GM18502 (cell line): ENCODE measurements at regions not wholly inside any gene's neighbourhood (a gene's known extent, or its start where the extent isn't known, plus 50 kb on each side); places are given as distances from the start of the nearest gene placed in this dataset.
"Not testable (repeated sequence)": the region's sequence is repeated elsewhere in the genome, so short reads cannot be mapped to it uniquely, and the experiment has no call there.

ENCODE experiments used
- ATAC-seq: cut with Tn5 transposase; IDR thresholded peaks from one replicate; pipeline ENCODE4 v1.9.1; 2021; ENCODE audit warnings: mild to moderate bottlenecking; ENCODE audit not compliant: unreplicated experiment, poor library complexity

DNA sequence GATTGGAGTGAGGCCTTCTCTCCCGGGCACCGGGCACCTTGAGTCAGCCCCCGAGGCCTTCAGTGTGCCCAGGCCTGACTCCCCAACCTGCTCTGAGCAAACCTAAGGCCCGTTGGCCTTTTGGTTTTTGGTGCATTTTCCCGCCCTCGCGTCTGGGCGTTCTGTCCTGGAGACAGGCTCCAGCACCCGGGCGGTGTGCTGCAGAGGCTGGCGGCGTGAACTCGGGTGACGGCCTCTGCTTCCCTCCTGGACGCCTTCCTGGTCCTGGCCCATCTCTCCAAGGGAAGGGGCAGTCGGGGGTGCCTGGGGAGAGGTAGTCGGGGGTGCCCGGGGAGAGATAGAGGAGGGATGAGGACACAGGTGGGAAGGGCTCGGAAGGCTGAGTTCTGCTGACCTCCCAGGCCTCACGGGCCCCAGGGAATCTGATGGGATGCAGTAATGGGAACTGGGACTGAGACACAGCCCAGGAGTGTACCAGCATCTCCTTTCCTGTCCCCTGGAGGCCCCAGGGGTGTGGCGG lies 1326.4 kb downstream of the BRD1 start:
- ATAC-seq = no peak

DNA sequence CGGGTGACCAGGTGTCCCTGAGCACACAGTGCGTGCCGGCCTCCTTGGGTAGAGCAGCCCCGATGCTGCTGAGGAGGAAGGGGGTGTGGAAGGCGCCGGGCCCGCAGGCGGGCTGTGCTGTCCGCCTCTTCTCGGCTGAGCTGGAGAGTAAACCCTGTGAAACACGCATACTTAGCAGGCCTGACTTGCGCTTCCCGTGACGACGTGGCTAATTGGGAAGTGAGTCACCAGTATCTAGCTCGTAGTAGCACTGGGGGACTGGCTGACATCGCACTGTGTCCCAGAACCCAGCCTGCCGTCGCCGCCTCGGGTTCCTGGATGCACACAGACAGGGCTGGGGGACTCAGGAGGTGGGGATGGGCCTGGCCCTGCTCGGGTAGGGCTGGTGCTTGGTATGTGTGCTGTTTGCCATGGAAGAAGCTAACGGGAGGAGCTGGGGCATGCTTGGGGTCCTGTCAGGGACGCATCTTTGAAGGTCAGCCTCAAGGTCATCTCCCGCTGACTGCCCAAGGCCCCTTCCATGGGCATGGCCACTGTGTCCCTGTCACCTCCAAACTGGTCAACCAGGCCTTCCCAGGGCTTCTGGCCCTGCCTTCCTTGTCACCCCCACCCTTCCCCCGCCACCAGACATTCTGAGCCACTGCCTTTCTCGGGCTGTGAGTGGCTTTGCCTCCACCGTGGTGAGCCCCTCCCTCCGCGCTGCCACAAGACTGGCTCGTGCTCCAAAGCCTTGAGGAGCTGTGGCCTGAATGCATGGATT lies 1327.0 kb downstream of the BRD1 start:
- no peak for ATAC-seq

DNA sequence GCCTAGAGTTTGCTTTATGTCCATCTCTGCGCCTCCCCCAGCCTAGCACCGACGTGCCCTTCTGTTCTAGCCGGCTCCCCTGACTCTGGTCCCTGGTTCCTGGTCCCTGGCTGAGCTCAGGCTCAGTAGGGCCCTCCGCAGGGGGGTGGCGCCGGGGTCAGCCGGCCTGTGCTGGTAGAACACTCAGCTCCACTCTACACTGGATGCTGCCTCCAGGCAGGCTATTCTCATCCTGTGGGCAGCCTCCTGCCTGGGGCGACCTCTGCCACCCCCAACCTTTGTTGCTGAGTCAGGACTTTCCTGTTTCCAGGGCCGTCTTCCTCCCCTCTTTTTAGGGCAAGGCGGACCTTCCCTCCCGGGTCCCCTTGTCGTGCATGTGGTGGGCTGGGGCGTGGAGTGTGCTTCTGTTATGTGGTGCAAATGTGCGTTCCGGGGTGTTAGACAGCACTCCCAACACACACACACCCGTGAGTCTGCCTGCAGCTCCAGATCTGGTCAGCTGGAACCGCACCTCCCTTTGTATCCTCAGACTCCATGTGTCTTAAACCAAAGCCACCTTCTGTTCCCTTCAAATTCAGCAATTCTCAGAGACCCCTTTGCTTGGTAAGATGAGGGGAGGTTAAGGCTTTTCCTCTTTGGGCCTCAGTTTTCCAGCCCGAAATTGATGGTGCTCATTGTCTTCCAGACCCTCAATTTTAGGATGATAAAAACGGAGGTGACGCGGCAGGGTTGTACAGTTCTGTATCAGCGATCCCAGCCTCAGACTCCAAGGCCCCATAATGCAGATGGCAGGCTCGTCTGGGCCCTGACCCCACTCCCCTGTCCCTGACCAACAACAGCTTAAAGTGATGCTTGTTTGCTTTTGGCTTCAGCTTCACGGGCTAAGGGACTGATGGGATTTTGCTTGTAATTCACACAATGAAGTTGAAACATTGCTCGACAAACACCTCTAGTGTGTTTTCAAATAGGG lies 1327.9 kb downstream of the BRD1 start:
- no peak for ATAC-seq

DNA sequence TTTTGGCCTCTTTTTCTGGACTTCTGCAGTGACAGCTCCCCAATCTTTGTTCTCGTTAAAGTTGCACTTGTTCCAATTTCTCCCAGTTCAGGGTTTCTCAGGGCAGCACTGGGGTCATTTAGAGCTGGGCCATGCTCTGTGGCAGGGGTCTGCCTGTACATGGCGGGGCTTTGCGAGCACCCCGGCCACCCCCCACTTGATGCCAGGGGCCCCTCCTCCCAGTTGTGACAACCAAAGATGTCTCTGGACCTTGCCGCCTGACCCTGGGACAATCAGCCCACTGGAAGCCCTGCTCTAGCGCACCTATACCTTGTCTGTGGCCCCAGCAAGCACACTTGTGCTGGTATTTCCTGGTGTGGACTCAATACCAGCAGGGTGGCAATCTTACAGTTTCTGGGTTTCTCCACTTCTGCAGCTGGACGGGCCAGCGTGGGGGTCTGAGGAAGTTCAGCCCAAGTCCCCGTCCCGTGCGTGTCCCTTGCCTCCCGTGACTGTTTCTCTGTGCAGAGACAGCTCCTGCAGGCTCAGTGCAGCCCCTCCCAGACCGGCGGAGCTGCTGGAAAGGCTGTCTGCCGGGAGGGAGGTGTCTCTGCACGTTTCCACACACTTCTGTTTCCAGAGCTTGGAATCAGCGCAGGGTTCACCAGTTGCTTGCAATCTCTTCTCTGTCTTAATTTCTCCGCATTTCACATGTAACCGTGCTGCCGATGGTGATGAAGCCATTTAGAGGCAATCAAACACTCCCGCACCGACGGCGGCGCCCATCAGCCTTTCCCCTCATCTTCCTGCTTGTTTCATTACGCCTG lies 1328.9 kb downstream of the BRD1 start:
- no peak for ATAC-seq

DNA sequence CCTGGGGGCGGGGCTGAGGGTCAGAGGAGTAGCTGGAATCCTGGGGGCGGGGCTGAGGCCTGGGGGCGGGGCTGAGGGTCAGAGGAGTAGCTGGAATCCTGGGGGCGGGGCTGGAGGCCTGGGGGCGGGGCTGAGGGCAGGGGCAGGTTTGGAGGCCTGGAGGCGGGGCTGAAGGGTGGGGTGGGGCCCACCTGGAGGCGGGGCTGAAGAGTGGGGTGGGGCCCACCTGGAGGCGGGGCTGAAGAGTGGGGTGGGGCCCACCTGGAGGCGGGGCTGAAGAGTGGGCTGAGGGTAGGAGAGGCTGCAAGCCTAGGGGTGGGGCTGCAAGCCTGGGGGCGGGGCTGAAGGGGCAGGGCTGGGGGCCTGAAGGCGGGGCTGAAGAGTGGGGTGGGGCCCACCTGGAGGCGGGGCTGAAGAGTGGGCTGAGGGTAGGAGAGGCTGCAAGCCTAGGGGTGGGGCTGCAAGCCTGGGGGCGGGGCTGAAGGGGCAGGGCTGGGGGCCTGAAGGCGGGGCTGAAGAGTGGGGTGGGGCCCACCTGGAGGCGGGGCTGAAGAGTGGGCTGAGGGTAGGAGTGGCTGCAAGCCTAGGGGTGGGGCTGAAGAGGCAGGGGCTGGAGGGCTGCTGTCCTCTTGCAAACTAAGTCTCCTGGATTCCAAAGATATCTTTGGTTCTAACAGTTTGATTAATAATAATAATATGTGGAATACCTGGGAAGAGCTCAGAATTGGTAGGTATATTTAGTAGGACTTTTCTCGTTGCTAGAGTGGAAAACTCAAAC lies 1329.7 kb downstream of the BRD1 start:
- not testable (repeated sequence) for ATAC-seq

DNA sequence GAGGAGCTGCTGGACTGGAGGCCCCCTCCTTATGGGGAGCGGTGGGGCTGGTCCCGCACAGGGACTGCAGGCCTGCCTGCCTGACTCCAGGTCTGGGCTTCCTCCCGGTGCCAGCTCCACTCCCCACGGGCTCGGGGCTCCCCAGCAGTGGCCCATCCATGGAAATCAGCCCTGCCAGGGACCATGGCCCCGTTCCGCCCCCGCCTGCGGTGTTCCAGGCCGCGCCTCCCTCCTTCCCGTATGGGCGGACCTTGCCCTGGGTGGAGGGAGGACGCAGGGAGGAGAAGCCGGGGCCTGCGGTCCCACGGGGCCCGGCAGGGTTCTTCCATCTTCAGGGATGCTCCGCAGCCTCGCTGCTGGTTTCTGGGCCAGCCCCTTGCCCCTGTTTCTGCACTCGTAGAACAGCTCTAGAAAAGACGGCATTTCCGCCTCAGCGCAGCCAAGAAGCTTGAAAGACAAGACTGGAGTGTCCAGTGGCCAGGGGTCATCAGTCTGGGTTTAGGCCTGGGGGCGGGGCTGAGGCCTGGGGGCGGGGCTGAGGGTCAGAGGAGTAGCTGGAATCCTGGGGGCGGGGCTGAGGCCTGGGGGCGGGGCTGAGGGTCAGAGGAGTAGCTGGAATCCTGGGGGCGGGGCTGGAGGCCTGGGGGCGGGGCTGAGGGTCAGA lies 1330.6 kb downstream of the BRD1 start:
- ATAC-seq = no peak

DNA sequence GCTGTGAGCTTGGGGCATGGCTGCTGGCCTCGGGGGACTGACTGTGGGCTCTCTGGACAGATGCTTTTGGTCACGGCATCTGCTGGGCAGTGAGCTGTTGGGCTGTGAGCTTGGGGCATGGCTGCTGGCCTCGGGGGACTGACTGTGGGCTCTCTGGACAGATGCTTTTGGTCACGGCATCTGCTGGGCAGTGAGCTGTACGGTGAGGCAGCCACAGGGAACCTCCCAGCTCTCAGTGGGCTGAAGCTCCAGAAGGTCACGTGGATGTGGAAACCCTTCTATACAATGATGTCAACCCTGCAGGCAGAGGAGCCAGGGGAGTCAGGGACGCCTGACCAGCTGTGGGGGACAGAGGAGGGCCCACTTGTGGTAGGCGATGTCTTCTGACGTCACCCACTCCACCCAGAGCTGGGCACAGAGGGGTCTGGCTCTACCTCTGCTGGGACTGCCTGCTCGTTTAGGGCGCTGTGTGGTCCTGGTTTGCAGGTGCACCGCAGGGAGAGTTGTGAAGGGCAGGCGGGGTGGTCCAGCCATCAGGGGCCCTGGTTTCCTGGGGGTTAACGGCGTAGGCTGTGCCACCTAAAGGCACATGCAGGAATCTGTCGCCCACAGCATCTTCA lies 1331.3 kb downstream of the BRD1 start:
- no peak for ATAC-seq

DNA sequence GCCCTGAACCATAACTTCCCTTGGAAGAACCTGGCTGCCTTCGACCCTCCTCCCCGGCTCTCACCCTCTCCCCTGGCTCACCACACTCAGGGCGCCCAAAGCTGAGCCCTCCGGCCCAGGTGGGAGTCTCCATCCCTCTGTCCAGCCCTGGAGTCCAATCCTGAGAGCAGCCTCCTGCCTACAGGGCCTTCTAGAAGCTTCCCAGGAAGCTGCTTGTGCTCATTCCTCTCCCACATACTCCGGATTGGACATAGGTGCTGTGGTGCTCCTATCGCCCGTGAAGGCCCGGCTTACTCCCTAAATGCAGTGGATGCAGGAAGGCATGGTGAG lies 1332.0 kb downstream of the BRD1 start:
- ATAC-seq = no peak

DNA sequence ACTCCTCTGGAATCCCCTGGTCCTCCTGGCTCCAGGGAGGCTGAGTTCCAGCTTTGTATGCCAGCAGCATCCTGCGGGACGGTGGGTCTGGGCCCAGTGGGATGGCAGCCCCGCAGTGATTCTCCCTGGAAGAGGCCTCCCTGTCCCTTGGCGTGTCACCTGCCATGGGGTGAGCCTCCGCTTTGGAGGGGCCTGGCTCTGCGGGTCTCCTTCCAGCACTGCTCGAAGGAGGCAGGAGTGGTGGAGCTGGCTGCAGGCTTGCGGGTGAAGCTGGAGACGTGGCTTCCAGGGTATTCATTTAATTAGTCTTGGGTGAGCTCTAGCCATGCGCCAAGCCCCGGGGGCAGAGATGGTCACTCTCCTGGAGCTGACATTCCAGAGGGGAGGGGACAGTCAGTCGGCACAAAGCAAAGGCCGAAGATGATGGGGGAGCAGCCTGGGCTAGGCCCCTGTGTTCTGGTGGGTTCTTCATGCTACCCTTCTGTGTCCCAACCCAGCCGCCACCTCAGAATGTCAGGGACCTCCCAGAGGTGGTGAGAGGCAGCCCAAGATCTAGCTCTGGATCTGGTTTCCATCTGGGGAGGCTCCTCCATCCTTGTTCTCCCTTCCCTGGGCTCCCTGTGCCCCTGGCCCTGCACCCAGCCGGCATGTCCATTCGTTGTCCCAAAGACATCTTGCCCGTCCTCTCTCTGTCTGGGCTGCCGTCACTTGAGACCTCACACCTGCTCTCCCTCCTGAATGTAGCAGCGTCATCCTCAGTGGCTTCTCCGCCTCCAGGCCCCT lies 1332.5 kb downstream of the BRD1 start:
- ATAC-seq = no peak

DNA sequence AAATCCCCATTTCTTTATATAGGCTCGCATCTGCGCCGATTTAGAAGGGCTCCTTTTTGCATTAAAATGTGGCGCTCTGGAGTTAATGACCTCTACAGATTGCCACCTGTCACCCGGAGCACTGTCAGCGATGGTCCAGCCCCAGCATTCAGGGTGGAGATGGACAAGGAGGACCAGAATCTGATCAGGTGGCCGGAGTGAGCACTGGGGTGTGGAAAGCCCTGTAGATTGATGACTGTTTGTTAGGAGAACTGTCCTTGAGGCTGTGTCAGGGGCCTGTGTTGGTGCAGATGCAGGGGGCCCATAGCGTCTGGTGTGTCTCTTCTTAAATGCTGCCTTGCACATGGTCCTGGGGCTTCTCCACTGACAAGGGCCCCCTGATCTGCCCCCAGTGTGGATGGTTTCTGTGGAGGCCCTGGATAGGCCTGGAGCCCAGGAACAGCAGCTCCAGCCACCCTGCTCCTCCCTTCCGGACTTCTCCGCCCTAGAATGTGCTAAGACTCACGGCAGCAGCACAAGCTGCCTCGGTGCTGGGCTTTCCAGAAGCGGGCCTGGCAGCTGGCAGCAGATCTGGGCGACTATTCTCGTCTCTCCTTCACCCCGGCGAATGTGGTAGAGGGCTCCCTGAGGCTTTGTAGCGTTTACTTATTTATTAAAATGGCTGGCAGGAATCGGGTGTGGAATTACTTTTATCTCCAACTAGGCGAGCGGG lies 1333.3 kb downstream of the BRD1 start:
- no peak for ATAC-seq

DNA sequence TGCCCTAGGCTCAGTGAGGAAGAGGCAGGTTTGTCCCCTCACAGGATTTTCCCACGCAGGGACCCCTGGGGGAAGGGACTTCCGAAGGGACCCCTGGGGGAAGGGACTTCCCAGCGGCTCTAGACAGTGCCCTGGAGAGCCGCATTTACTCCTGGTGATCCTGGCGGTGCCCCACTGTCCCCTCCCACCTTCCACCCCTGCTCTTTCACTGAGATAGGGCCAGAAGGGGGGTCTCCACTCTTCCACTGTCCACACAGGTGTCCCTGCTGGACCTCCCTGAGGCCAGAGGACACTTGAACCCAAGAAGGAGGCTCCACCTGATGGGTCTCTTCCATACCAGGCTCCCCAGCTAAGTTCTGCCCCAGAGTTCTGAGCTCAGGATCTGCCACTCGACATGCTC lies 1333.9 kb downstream of the BRD1 start:
- ATAC-seq = no peak

DNA sequence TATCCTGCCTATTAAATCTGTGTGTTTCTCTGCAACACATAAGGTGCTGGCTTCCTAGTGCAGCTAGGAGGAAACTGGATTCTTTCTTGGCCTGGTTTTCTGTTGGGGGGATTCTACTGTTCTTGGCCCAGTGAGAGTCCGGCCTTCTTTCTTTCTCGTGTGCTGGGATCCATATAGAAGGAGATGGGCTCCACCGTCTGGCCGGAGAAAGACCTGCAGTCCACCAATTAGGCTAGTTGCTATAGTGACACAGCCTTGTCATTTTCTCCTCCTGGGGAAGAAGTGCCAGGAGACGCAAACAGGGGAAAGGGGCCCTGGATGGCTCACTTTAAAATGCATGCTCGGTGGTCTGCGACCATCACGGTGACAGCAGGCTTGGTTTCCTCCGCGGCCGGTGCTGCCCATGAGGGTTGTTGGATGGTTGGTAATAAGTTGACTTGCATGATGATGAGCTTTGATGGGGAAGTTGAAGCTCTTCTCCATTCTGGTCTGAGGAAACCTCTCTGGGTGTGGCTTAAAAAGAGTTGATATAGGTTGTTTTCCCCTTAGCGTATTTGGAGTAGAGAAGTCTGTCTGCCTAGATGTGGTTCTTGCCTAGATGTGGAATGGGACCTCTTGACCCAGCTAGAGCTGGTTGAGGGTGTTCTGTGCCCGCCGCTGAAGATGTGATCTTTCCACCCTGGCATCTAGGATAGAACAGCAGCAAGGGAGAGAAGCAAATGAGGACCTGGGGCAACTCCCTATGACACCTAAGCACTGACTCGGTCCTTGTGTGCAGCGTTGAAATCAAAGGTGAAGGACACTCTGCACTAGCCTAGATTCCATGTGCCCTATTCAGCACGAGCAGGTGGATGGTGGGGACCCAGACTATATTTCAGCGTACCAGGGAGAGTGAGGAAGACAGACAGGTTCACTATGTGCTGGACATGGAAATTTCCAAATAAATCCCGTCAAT lies 1335.0 kb downstream of the BRD1 start:
- no peak for ATAC-seq

DNA sequence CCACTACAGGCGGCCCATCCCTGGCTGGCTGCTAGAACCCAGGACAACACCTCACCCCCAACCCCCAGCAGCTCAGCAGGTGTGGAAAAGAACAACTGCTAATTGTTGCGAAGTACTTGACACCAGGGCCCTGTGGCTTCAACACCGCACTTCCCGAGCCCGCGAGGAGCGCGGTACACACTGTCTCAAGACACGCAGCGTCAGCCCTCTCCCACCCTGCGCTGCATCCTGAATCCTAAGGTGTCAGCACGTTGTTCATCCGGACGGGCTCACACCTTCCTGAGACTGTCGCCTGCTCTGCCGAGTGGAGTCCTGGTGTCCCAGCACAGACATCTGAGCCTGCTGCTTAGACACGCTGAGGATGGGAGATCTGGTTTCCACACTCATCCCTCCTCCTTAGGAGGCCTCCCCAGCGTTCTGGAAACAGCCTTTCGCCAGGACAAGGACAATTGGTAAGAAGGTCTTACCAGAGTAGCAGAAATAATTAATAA lies 1336.2 kb downstream of the BRD1 start:
- ATAC-seq = no peak

DNA sequence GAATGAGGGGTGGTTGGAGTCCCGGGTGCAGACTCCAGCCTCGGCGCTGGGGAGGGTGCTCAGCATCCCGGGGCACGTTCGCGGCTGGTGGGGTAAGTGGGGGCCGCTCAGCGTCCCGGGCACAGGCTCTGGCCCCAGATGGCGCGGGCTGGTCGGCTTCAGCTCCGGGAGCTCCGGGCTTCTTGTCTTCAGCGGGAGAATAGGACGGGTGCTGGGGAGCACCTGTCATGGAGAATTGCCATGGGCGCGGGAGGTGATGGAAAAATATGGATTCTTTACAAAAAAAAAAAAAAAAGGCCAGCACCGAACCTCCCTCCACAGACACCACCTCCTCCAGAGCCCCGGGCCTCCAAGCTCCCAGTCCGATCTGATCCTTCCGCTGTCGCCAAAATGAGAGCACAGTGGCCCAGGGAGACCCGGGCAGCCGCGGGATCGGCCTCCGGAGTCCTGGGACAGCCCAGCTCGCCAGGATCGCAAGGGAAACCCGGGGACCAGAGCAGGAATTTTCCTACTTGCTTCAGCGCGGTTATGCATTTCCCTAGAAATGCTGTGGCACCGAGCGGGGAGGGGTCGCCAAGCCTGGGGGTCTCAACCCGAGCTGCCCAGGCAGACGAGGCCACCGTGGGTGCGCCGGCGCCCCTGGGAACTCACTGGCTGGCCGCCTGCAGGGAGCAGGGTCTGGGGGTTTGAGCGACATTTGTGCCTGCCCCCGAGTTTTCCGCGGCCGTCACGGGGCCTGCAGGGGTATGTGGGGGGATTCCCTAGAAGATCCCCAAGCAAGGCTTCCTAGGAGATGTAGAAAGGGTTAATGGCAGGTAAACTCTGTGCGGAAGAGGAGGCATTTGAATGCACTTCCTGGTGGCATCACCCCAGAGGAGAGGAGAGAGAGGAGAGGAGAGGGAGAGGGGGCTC lies 1336.9 kb downstream of the BRD1 start:
- ATAC-seq = no peak
